PC-3 (cell line): ENCODE measurements at regions not wholly inside any gene's neighbourhood (a gene's known extent, or its start where the extent isn't known, plus 50 kb on each side); places are given as distances from the start of the nearest gene placed in this dataset.
"Not testable (repeated sequence)": the region's sequence is repeated elsewhere in the genome, so short reads cannot be mapped to it uniquely, and the experiment has no call there.

Source experiments
- ATAC-seq: fragments of 200-7000 bp; cut with Tn5 transposase; 2 replicates; pipeline ENCODE4 v1.9.1; 2020; ENCODE audit warnings: mild to moderate bottlenecking, moderate library complexity
- BruUV-seq: library from RNA; stranded (reverse); fragments of 400-500 nt; replicated peaks from 2 replicates; lab custom pipeline; 2021; lab: Mats Ljungman, UMichigan
- CTCF ChIA-PET: fragments of 300-600 bp; sonication (Branson Sonifier 250); formaldehyde crosslinking; loops from one replicate; lab custom pipeline; 2022; ENCODE audit warnings: antibody characterized with exemption; lab: Charles Lee
- POLR2A ChIA-PET: fragments of 300-600 bp; sonication (Branson Sonifier 250); formaldehyde crosslinking; loops from one replicate; lab custom pipeline; 2022; ENCODE audit warnings: antibody characterized with exemption; ENCODE audit not compliant: unreplicated experiment; lab: Charles Lee
- DNase-seq: peaks from one replicate; pipeline ENCODE4 v3.0.0-alpha.2; 2015
- H2AFZ ChIP-seq: fragments of 300-600 bp; sonication (generic); 2 replicates; pipeline ENCODE4 v1.6.0; 2016; ENCODE audit warnings: antibody characterized with exemption, low read length
- H3F3A ChIP-seq: fragments of 300-600 bp; sonication (generic); one replicate; pipeline ENCODE4 v1.6.0; 2017; ENCODE audit warnings: antibody characterized with exemption, low read length, control low read depth, mild to moderate bottlenecking; ENCODE audit not compliant: unreplicated experiment
- H3K27ac ChIP-seq: fragments of 300-600 bp; sonication (generic); 2 replicates; pipeline ENCODE4 v1.5.1; 2016; ENCODE audit warnings: mild to moderate bottlenecking, low read length
- H3K27me3 ChIP-seq: fragments of 300-600 bp; sonication (generic); 2 replicates; pipeline ENCODE4 v1.6.1; 2016; ENCODE audit warnings: low read length, mixed read lengths
- H3K36me3 ChIP-seq: fragments of 300-600 bp; sonication (generic); 2 replicates; pipeline ENCODE4 v1.6.1; 2016; ENCODE audit warnings: low read depth, mixed run types, low read length, mixed read lengths
- H3K4me1 ChIP-seq: fragments of 300-600 bp; sonication (generic); 2 replicates; pipeline ENCODE4 v1.5.1; 2016; ENCODE audit warnings: low read length; ENCODE audit not compliant: insufficient read depth
- H3K4me2 ChIP-seq: fragments of 300-600 bp; sonication (generic); 2 replicates; pipeline ENCODE4 v1.6.0; 2016; ENCODE audit warnings: low read length
- H3K4me3 ChIP-seq: fragments of 300-600 bp; sonication (generic); 2 replicates; pipeline ENCODE4 v1.5.1; 2016; ENCODE audit warnings: mild to moderate bottlenecking, low read length, mixed read lengths
- H3K79me2 ChIP-seq: fragments of 300-600 bp; sonication (generic); 2 replicates; pipeline ENCODE4 v1.6.1; 2017; ENCODE audit warnings: low read length, mixed read lengths
- H3K9ac ChIP-seq: fragments of 300-600 bp; sonication (generic); 2 replicates; pipeline ENCODE4 v1.6.0; 2016; ENCODE audit warnings: mild to moderate bottlenecking, low read length
- H3K9me2 ChIP-seq: fragments of 300-600 bp; sonication (generic); replicated peaks from 2 replicates; pipeline ENCODE4 v1.6.1; 2016; ENCODE audit warnings: mixed run types, low read length, mixed read lengths
- H3K9me3 ChIP-seq: fragments of 300-600 bp; sonication (generic); 2 replicates; pipeline ENCODE4 v1.6.1; 2016; ENCODE audit warnings: low read length, mixed read lengths
- H4K20me1 ChIP-seq: fragments of 300-600 bp; sonication (generic); 2 replicates; pipeline ENCODE4 v1.6.1; 2016; ENCODE audit warnings: low read length, mixed read lengths
- CTCF ChIP-seq: fragments of 300-600 bp; sonication (generic); conservative IDR thresholded peaks from 2 replicates; pipeline ENCODE4 v1.5.1; 2017; ENCODE audit warnings: antibody characterized with exemption, low read depth, mild to moderate bottlenecking, low read length
- EZH2 ChIP-seq: fragments of 300-600 bp; sonication (generic); IDR thresholded peaks from one replicate; pipeline ENCODE4 v1.6.1; 2017; ENCODE audit warnings: antibody characterized with exemption, mild to moderate bottlenecking, low read length; ENCODE audit not compliant: unreplicated experiment
- EZH2phosphoT487 ChIP-seq: fragments of 300-600 bp; sonication (generic); IDR thresholded peaks from 2 replicates; pipeline ENCODE4 v1.6.1; 2018; ENCODE audit warnings: mild to moderate bottlenecking, antibody characterized with exemption, low read length, borderline replicate concordance
- intact Hi-C: fragments of 100-400 bp; cut with micrococcal nuclease; formaldehyde crosslinking; loops from 2 replicates; pipeline ENCODE4 v1.9.0; 2023

- H3K4me1 ChIP-seq, result no peaks in the 10 kb centered on the region
- H3K4me2 ChIP-seq, result no peak overlapping the region
- H3K9ac ChIP-seq, result no peak overlapping the region
- BruUV-seq, result no TSS peak
- ChIA-PET POLR2A (no interaction called here), CTCF (no interaction called here)
- no peak for TF ChIP-seq CTCF
- no peak for TF ChIP-seq EZH2
- TF ChIP-seq EZH2phosphoT487, result no peak
- H2AFZ ChIP-seq, result no peak overlapping the region
- ATAC-seq (no peak), DNase-seq (no peak)
- no peaks in the 10 kb centered on the region for H3K9me2 ChIP-seq
- no peaks in the 10 kb centered on the region for H3F3A ChIP-seq
- H4K20me1 ChIP-seq, result no peaks in the 10 kb centered on the region
- H3K9me3 ChIP-seq, result no peaks in the 10 kb centered on the region
- H3K36me3 ChIP-seq, result no peaks in the 10 kb centered on the region
- H3K27ac ChIP-seq, result no peak overlapping the region
- H3K27me3 ChIP-seq, result no peaks in the 10 kb centered on the region
- intact Hi-C loops, result no loop called here
- H3K4me3 ChIP-seq, result no peak overlapping the region
- no peaks in the 10 kb centered on the region for H3K79me2 ChIP-seq
Observed at GRCh38 chrX:452598-452997, 65.9 kb upstream of the PPP2R3B start.

- H2AFZ ChIP-seq, ATAC-seq, H4K20me1 ChIP-seq, H3K9me3 ChIP-seq, H3K27ac ChIP-seq, POLR2A ChIA-PET, H3K4me1 ChIP-seq, H3K79me2 ChIP-seq, H3K9me2 ChIP-seq, H3F3A ChIP-seq, H3K36me3 ChIP-seq, H3K9ac ChIP-seq, H3K27me3 ChIP-seq, H3K4me3 ChIP-seq, intact Hi-C loops, BruUV-seq, DNase-seq, CTCF ChIA-PET, H3K4me2 ChIP-seq: not testable (repeated sequence)
Observed at GRCh38 chrX:454514-454913, 67.8 kb upstream of the PPP2R3B start.

- no peak for ATAC-seq
- Histone ChIP-seq H3K36me3 (no peaks in the 10 kb centered on the region), H3K27me3 (no peaks in the 10 kb centered on the region), H3F3A (no peaks in the 10 kb centered on the region), H3K4me3 (no peak overlapping the region), H3K9me3 (no peaks in the 10 kb centered on the region), H3K9ac (no peak overlapping the region), H3K27ac (no peak overlapping the region), H2AFZ (no peak overlapping the region), H3K4me1 (no peaks in the 10 kb centered on the region), H3K79me2 (no peaks in the 10 kb centered on the region), H3K4me2 (no peak overlapping the region), H4K20me1 (no peaks in the 10 kb centered on the region), H3K9me2 (no peaks in the 10 kb centered on the region)
- no peak for DNase-seq
- ChIA-PET CTCF (no interaction called here), POLR2A (no interaction called here)
- BruUV-seq, result no TSS peak
- TF ChIP-seq EZH2phosphoT487 (no peak), EZH2 (no peak), CTCF (no peak)
- intact Hi-C loops, result no loop called here
Observed at GRCh38 chrX:455199-455598, 68.5 kb upstream of the PPP2R3B start.
